ENCODE measurements at regions not wholly inside any gene's neighbourhood (a gene's known extent, or its start where the extent isn't known, plus 50 kb on each side); places are given as distances from the start of the nearest gene placed in this dataset.

DNA sequence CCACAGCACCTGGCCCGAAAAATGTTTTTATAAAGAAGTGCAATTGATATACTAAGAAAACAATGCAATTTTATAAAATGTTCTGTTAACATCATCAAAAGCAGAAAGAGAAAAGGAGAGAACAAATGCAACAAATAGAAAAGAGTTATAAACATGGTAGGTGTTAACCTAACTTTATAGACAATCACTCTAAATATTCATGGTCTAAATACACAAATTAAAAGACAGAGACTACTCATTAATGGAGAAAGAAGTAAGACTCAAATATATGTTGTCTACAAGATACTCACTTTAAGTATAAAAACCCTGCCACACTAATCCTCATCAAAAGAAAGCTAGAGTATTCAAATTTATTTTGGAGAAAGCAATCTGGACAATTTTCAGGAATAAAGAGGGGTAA is 425.3 kb upstream of the ANKRD30A start:
- DNase-seq (ENCODE audit: low spot score) = no peak

DNA sequence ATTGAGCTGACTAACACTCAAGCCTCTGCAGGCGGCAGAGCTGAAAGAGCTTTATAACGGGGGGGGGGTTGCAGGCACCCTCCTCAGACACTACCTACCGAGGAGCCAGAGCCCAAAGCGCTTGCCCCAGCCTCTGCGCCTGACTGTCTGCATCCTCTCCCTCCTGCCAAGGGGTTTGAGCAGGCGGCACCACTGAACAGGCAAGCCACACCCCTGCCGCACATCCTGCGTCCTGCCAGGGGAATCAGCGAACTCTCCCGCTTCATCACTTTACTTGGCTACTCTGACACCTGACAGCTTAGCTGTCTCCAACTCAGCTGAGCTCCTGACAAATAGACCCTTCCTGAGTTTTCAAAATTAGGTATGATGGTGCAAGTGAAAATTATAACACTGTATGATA is 432.6 kb upstream of the ANKRD30A start:
- no peak for DNase-seq (ENCODE audit: low spot score)

DNA sequence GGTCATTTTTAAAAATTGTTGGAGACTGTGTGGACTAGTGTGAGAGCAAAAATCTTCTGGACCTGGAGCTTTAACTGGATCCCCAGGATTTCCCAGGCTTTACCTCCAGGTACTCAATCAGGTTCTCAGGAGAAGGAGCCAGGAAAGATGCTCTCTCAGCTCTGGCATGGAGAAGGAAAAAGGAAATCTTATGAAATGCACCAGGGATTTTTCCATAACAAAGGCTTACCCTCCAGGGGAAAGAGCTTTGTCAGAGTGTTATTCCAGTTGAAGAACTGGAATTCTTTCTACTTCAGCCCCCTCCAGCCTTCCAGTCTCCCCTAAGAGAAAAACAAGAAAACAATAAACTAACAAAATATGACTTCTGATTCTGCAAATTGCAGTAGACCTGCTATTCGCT is 436.7 kb upstream of the ANKRD30A start:
- no peak for DNase-seq (ENCODE audit: low spot score)

DNA sequence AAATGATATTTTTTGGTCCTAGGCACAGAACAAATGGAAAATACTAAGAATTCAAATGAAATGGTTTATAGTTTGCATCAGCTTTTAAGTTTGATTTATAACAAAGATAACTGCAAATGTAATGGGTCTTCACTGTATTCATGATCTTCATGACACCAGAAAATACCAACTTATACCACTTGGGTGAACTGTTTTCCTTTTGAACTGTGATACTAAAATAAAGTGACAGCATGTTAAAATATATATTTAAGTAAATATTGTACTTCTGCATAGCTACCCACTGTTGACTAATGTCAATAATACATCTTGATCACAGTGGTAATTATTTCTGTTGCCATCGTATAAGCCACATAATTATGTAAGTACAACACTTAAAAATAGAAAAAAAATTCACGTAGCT is 442.0 kb upstream of the ANKRD30A start:
- no peak for DNase-seq (ENCODE audit: low spot score)

DNA sequence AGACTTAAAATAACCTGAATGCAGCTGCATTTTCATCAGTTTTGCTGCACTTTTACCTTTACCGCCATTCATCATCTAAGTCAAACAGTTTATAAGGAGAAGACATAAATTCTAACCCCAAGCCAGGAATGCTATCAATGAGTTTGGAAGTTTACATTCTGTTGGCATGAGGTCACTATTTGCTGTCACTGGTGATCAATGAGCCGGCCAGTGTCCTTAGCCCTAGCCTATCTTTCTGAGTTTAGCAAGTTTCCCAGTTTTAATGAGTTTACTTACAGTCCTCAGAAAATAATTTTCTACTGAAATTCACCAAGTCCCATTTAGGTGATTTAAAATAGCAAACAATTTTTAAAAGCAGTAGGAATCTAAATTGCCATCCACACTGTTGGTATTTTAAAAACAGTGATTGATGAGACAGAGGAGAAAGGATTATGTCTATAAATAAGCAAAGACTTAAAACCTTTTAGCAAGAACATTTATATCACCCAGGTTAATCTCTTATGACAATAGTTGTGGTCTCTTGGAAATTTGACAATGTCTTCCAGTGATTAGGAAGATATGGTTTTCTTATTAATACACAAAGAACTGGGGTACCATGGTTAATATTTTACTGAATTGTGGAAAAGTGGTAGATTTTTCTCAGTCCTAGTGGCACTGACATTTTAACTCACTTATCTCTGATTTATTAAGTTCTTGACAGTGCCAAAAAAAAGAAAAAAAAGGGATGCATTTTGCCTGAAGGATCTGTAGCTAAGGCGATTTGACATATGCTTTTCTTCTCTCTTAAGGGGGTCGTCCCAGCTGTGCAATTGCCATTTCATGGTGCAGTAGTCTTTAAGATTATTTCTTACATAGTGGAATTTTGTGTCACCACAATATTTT is 443.4 kb upstream of the ANKRD30A start:
- DNase-seq (ENCODE audit: low spot score) = no peak

- DNase-seq (ENCODE audit: low spot score) = no peak
Observed at GRCh38 chr10:36679554-36679953, 445.8 kb upstream of the ANKRD30A start.

GRCh38 chr10:36677431-36677768 is 448.0 kb upstream of the ANKRD30A start:
- no peak for DNase-seq (ENCODE audit: low spot score)

GRCh38 chr10:36676756-36677430 is 448.5 kb upstream of the ANKRD30A start:
- no peak for DNase-seq (ENCODE audit: low spot score)

- DNase-seq (ENCODE audit: low spot score) = no peak
Observed at GRCh38 chr10:36676321-36676720, 449.1 kb upstream of the ANKRD30A start.

DNA sequence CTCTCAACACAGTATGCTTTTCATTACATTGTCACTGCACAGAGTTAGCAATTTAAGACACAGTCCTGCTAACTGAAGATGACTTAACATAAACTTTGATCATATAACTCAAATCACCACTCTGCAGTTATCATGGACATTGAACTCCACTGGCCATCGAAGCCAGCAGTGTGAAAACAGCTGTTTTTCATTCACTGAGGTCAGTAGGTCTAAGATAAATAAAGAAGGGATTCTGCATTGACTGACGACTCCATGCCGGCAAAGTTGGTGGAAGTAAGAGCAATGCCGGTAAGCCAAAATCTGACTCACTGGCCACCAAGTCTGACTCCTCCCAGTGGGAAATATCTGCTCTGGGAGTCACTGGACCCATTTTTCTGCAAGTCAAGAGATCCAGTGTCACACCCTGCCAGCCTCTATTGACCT is 449.9 kb upstream of the ANKRD30A start:
- no peak for DNase-seq (ENCODE audit: low spot score)

DNA sequence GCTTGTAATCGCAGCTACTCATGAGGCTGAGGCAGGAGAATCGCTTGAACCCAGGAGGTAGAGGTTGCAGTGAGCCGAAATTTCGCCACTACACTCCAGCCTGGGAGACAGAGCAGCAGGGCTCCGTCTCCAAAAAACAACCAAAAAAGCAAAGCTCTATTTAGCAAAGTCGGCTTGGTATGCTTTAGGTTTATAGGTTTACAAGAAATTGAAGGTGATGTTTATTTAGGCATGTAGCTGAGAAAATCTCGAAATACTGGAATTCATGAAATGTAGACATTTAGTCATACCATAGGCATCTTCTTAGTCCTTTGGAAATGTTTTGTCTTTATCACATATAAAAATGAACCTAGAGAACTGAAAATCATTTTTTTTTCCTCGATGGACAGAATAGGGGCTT is 453.8 kb upstream of the ANKRD30A start:
- DNase-seq (ENCODE audit: low spot score) = no peak

- no peak for DNase-seq (ENCODE audit: low spot score)
Observed at GRCh38 chr10:36670621-36671402, 454.6 kb upstream of the ANKRD30A start.

DNA sequence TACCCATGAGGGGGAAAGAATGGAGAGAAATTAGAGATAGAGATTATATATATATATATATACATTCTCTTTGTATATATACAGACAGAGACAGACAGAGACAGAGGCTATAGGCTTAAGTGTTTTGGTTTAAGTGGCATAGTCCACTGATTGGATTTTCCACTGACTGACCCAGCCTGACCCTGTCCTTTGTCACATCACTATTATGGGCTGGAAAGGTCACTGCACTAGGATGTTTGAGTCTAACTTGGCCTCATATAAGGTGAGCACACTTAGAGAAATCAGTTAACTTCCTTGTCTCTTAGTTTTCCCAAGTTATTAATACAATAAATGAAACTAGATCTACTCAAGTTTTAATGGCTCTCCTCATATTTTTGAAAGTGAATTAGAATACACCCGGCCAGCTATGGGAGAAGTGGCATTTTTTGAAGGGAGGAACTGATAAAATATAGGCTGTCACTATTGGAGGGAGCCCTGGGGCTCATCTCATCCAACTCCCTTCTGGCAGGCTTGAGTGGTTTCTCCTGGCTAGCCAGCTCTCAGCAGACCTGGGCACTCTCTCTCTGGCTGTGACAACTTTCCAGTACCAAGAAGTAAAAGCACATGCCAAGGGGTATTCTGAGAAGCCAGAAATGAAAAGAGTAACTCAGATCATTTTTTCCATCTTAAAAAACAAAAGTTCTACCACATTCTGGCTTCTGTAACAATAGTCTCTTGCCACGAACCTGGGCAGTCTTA is 455.6 kb upstream of the ANKRD30A start:
- DNase-seq (ENCODE audit: low spot score) = no peak

GRCh38 chr10:36666451-36666850 is 458.9 kb upstream of the ANKRD30A start:
- DNase-seq (ENCODE audit: low spot score) = no peak

DNA sequence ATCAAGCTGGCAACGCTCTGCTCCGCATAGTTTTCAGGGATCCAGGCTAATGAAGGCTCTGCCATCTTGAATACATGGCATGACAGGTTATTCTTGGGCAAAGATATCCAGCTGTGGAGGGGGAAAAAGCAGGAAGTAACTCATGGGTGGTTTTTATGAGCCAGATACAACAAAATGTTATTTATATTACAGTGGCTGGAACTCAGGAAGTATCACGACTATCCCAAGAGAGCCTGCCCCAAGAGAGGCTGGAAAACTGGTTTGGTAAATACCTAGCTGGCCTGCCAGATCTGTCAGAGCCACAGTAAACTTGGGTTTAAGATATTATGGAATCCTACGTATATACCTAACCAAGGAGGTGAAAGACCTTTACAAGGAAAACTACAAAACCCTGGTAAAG is 462.8 kb upstream of the ANKRD30A start:
- no peak for DNase-seq (ENCODE audit: low spot score)

DNA sequence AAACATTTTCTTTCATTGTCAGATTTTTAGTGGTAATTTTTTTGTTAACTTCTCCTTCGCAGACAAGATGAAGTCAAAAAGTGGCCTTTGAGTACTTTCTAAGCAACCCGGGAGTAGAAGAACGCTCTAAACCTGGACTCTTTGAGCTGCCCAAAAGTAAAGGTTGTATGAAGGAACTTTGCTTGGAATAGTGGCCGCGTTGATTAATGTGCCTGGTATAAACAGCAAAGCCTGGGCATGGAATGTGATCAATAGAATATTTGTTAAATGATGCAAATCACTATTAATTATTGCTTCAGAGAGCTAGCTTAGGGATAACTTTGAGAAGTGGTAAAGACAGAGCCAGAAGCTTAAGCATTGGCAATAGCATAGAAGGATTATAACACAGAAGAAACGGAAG is 475.1 kb upstream of the ANKRD30A start:
- no peak for DNase-seq (ENCODE audit: low spot score)

- DNase-seq (ENCODE audit: low spot score) = no peak
Observed at GRCh38 chr10:36647540-36647939, 477.9 kb upstream of the ANKRD30A start.

DNA sequence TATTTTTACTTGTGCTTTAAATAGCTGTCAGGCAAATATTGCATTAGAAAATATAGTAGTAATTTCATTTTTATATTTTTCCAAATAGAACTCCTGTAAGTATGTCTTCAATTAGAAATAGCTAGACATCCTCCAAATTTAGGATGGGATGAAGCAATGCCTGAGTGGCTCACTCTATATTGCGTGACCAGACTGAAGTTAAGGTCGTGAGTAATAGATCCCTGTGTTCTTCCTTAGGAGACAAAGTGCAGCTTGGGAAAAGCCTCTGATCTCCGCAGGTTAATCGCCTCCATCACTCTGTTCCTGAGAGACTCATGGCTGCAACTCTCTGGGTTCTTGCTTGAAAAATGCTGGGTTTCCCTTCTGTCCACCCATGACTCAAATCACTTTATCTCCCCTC is 484.8 kb upstream of the ANKRD30A start:
- no peak for DNase-seq (ENCODE audit: low spot score)

- no peak for DNase-seq (ENCODE audit: low spot score)
Observed at GRCh38 chr10:36638462-36639155, 486.8 kb upstream of the ANKRD30A start.

GRCh38 chr10:36636879-36637278 is 488.5 kb upstream of the ANKRD30A start:
- DNase-seq (ENCODE audit: low spot score) = no peak

DNA sequence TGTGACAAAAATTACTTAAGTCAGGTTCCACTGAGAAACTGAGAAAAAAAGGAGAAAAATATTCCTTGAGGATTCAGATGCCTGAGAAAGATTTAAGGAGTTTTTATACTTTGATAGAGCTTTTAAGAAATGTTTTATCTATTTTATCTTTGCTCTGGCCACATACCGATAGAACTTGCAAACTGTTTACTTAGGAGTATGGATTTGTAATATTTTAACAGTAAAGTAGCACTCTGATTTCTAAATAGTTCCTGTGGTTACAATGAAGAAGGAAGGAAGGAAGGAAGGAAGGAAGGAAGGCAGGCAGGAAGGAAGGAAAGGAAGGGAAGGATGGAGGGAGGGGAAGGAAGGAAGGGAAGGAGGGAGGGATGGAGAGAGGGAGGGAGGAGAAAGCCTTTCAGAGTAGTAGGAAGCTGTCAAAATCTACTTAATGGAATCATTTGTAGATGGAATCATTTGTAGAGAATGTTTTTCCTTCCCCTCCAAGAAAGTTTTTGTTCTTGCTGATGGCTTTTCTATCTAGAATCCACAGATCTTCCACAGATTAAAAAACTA is 489.0 kb upstream of the ANKRD30A start:
- no peak for DNase-seq (ENCODE audit: low spot score)
